ENCODE measurements at regions not wholly inside any gene's neighbourhood (a gene's known extent, or its start where the extent isn't known, plus 50 kb on each side); places are given as distances from the start of the nearest gene placed in this dataset.

- TF ChIP-seq POLR2A (IDR thresholded peaks at IDR 0.05): no peak
- TF ChIP-seq, protein P1, sequence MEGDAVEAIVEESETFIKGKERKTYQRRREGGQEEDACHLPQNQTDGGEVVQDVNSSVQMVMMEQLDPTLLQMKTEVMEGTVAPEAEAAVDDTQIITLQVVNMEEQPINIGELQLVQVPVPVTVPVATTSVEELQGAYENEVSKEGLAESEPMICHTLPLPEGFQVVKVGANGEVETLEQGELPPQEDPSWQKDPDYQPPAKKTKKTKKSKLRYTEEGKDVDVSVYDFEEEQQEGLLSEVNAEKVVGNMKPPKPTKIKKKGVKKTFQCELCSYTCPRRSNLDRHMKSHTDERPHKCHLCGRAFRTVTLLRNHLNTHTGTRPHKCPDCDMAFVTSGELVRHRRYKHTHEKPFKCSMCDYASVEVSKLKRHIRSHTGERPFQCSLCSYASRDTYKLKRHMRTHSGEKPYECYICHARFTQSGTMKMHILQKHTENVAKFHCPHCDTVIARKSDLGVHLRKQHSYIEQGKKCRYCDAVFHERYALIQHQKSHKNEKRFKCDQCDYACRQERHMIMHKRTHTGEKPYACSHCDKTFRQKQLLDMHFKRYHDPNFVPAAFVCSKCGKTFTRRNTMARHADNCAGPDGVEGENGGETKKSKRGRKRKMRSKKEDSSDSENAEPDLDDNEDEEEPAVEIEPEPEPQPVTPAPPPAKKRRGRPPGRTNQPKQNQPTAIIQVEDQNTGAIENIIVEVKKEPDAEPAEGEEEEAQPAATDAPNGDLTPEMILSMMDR (IDR thresholded peaks at IDR 0.05): no peak
Measured at GRCh38 chr2:30040147-30040546, 106.7 kb upstream of the YPEL5 start.
